ENCODE measurements at regions not wholly inside any gene's neighbourhood (a gene's known extent, or its start where the extent isn't known, plus 50 kb on each side); places are given as distances from the start of the nearest gene placed in this dataset.

DNA sequence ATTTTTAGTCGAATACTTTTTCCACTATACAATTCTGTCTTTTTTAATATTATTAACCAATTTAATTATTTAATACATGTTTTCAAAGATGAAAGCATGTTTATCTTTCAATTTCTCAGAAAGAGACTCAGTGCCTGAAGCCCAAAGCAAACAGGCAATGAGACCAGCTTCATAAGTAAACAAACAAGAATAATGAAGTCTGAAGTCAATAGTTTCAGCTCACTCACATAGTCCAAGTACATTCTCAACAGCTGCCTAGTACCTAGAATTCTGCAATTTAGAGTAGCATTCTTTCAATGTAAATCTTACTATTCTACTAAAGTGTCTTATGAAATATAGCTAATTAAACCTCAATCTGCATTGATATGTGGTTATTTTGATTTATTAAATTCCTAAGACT lies 626.5 kb upstream of the NRSN1 start:
- Histone ChIP-seq H3K9ac (ENCODE audit: low read length in 5 of 5) (no peak overlapping the region), H3K4me1 (ENCODE audit: control insufficient read depth in 5 of 5, insufficient read depth in 5 of 5, low read length in 5 of 5) (no peaks in the 10 kb centered on the region), H3K4me3 (ENCODE audit: low read depth in 1 of 5, low read length in 5 of 5) (no peak overlapping the region), H3K27me3 (ENCODE audit: control insufficient read depth in 5 of 5, insufficient read depth in 4 of 5, low read length in 5 of 5) (no peaks in the 10 kb centered on the region), H3K9me3 (ENCODE audit: control insufficient read depth in 5 of 5, low read length in 5 of 5) (peaks cover 0 to 8% (median 0%) of the 10 kb centered on the region in 5 donors), H3K27ac (ENCODE audit: low read depth, low read length) (no peak overlapping the region), H3K36me3 (ENCODE audit: control insufficient read depth in 5 of 5, insufficient read depth in 5 of 5, low read length in 5 of 5) (no peaks in the 10 kb centered on the region)

GRCh38 chr6:23503173-23503572 lies 622.8 kb upstream of the NRSN1 start:
- Histone ChIP-seq H3K36me3 (ENCODE audit: control insufficient read depth in 5 of 5, insufficient read depth in 5 of 5, low read length in 5 of 5) (no peaks in the 10 kb centered on the region), H3K27ac (ENCODE audit: low read depth, low read length) (no peak overlapping the region), H3K4me1 (ENCODE audit: control insufficient read depth in 5 of 5, insufficient read depth in 5 of 5, low read length in 5 of 5) (no peaks in the 10 kb centered on the region), H3K9ac (ENCODE audit: low read length in 5 of 5) (no peak overlapping the region), H3K9me3 (ENCODE audit: control insufficient read depth in 5 of 5, low read length in 5 of 5) (peaks cover 0 to 8% (median 0%) of the 10 kb centered on the region in 5 donors), H3K27me3 (ENCODE audit: control insufficient read depth in 5 of 5, insufficient read depth in 4 of 5, low read length in 5 of 5) (no peaks in the 10 kb centered on the region), H3K4me3 (ENCODE audit: low read depth in 1 of 5, low read length in 5 of 5) (no peak overlapping the region)

- H3K27ac ChIP-seq (ENCODE audit: low read depth, low read length): no peak overlapping the region
- H3K27me3 ChIP-seq (ENCODE audit: control insufficient read depth in 5 of 5, insufficient read depth in 4 of 5, low read length in 5 of 5): no peaks in the 10 kb centered on the region
- H3K9ac ChIP-seq (ENCODE audit: low read length in 5 of 5): no peak overlapping the region
- H3K4me3 ChIP-seq (ENCODE audit: low read depth in 1 of 5, low read length in 5 of 5): no peak overlapping the region
- H3K9me3 ChIP-seq (ENCODE audit: control insufficient read depth in 5 of 5, low read length in 5 of 5): peaks cover 0 to 8% (median 0%) of the 10 kb centered on the region in 5 donors
- H3K4me1 ChIP-seq (ENCODE audit: control insufficient read depth in 5 of 5, insufficient read depth in 5 of 5, low read length in 5 of 5): no peaks in the 10 kb centered on the region
- H3K36me3 ChIP-seq (ENCODE audit: control insufficient read depth in 5 of 5, insufficient read depth in 5 of 5, low read length in 5 of 5): no peaks in the 10 kb centered on the region
Observed at GRCh38 chr6:23505026-23505425, 621.0 kb upstream of the NRSN1 start.

DNA sequence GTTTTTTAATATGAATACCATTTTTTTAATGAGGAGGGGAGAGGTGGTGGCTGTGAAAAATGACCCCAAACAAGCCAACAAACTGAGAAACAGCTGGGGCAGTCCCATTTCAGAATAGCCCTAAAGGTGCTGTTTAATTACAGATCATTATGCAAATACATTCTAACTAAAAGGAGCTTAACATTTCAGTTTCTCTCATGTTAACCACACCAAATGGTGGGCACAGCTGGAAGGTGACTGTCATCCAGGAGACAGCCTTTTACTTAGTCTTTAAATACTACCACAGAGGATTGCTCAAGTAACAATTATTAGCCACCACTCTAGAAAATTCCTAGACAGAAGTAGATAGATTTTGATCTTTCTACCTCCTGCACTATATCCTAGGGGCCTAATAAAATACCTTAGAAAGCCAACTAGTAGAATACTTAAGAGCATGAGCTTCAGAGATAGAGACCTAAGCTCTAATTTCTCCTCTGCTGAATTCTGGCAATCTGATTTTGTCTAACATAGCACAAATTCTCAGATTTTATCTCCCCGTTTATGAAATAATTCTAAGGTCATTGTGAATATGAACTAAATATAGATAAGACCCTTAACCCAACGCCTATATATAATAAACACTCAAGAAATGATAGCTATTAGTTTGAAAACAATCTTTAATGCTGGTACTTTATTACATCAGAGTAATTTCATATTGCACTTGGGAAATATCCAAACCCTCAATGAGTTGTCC lies 615.1 kb upstream of the NRSN1 start:
- Histone ChIP-seq H3K36me3 (ENCODE audit: control insufficient read depth in 5 of 5, insufficient read depth in 5 of 5, low read length in 5 of 5) (no peaks in the 10 kb centered on the region), H3K9me3 (ENCODE audit: control insufficient read depth in 5 of 5, low read length in 5 of 5) (no peaks in the 10 kb centered on the region), H3K4me3 (ENCODE audit: low read depth in 1 of 5, low read length in 5 of 5) (no peak overlapping the region)

GRCh38 chr6:23511817-23512216 lies 614.2 kb upstream of the NRSN1 start:
- no peaks in the 10 kb centered on the region for H3K9me3 ChIP-seq (ENCODE audit: control insufficient read depth in 5 of 5, low read length in 5 of 5)
- no peaks in the 10 kb centered on the region for H3K4me1 ChIP-seq (ENCODE audit: control insufficient read depth in 5 of 5, insufficient read depth in 5 of 5, low read length in 5 of 5)
- no peak overlapping the region for H3K9ac ChIP-seq (ENCODE audit: low read length in 5 of 5)
- H3K27ac ChIP-seq (ENCODE audit: low read depth, low read length): no peak overlapping the region
- no peaks in the 10 kb centered on the region for H3K27me3 ChIP-seq (ENCODE audit: control insufficient read depth in 5 of 5, insufficient read depth in 4 of 5, low read length in 5 of 5)
- H3K4me3 ChIP-seq (ENCODE audit: low read depth in 1 of 5, low read length in 5 of 5): no peak overlapping the region
- H3K36me3 ChIP-seq (ENCODE audit: control insufficient read depth in 5 of 5, insufficient read depth in 5 of 5, low read length in 5 of 5): no peaks in the 10 kb centered on the region

More for the DNA sequence above, 615.1 kb upstream of the NRSN1 start:
- Histone ChIP-seq H3K9ac (ENCODE audit: low read length in 5 of 5) (no peak overlapping the region), H3K27ac (ENCODE audit: low read depth, low read length) (no peak overlapping the region), H3K4me1 (ENCODE audit: control insufficient read depth in 5 of 5, insufficient read depth in 5 of 5, low read length in 5 of 5) (no peaks in the 10 kb centered on the region), H3K27me3 (ENCODE audit: control insufficient read depth in 5 of 5, insufficient read depth in 4 of 5, low read length in 5 of 5) (no peaks in the 10 kb centered on the region)

GRCh38 chr6:23518294-23518693 lies 607.7 kb upstream of the NRSN1 start:
- H3K27ac ChIP-seq (ENCODE audit: low read depth, low read length): no peak overlapping the region
- no peak overlapping the region for H3K4me3 ChIP-seq (ENCODE audit: low read depth in 1 of 5, low read length in 5 of 5)
- H3K36me3 ChIP-seq (ENCODE audit: control insufficient read depth in 5 of 5, insufficient read depth in 5 of 5, low read length in 5 of 5): no peaks in the 10 kb centered on the region
- H3K4me1 ChIP-seq (ENCODE audit: control insufficient read depth in 5 of 5, insufficient read depth in 5 of 5, low read length in 5 of 5): no peaks in the 10 kb centered on the region
- H3K27me3 ChIP-seq (ENCODE audit: control insufficient read depth in 5 of 5, insufficient read depth in 4 of 5, low read length in 5 of 5): no peaks in the 10 kb centered on the region
- no peak overlapping the region for H3K9ac ChIP-seq (ENCODE audit: low read length in 5 of 5)
- no peaks in the 10 kb centered on the region for H3K9me3 ChIP-seq (ENCODE audit: control insufficient read depth in 5 of 5, low read length in 5 of 5)

DNA sequence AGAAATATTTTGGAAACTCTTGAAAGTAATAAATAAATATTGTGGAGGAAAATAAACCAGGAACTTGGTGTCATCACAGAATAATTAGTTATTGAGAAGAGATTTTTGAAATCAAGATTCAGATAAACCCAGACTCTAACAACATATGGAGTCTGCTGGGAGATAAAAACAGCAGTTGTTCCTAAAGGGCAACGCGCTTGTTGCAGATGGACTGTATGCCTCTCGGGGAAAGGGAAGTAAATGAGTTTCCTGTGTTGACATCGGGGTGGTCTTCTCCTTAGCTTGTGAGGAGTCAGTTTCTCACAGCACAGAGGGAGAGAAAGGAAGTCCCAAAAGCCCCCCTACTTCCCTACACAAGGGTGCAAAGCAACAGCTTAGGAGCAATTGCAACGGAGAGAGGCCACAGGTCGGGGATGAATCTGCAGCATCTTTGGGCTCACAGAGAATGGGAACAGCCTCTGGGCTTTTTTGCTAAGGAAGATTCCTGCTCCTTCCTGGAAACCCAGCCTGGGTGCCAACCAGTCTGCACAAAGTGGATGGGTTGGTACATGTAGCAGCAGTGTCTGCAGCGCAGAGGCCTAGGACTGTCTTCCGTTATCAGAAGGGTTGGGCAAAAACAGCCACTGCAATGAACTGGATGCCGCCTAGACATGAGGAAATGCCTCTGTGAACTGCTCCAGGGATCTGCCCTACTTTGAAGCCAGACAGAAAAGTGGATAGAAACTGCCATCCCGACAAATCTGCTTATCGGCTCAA lies 603.0 kb upstream of the NRSN1 start:
- no peaks in the 10 kb centered on the region for H3K27me3 ChIP-seq (ENCODE audit: control insufficient read depth in 5 of 5, insufficient read depth in 4 of 5, low read length in 5 of 5)
- H3K4me3 ChIP-seq (ENCODE audit: low read depth in 1 of 5, low read length in 5 of 5): no peak overlapping the region
- H3K9me3 ChIP-seq (ENCODE audit: control insufficient read depth in 5 of 5, low read length in 5 of 5): no peaks in the 10 kb centered on the region
- H3K9ac ChIP-seq (ENCODE audit: low read length in 5 of 5): no peak overlapping the region
- no peaks in the 10 kb centered on the region for H3K36me3 ChIP-seq (ENCODE audit: control insufficient read depth in 5 of 5, insufficient read depth in 5 of 5, low read length in 5 of 5)
- H3K27ac ChIP-seq (ENCODE audit: low read depth, low read length): no peak overlapping the region
- H3K4me1 ChIP-seq (ENCODE audit: control insufficient read depth in 5 of 5, insufficient read depth in 5 of 5, low read length in 5 of 5): peaks cover 0 to 4% (median 0%) of the 10 kb centered on the region in 5 donors

- no peak overlapping the region for H3K4me3 ChIP-seq (ENCODE audit: low read depth in 1 of 5, low read length in 5 of 5)
- peaks cover 0 to 4% (median 0%) of the 10 kb centered on the region in 5 donors for H3K4me1 ChIP-seq (ENCODE audit: control insufficient read depth in 5 of 5, insufficient read depth in 5 of 5, low read length in 5 of 5)
- no peak overlapping the region for H3K27ac ChIP-seq (ENCODE audit: low read depth, low read length)
- no peaks in the 10 kb centered on the region for H3K9me3 ChIP-seq (ENCODE audit: control insufficient read depth in 5 of 5, low read length in 5 of 5)
- no peak overlapping the region for H3K9ac ChIP-seq (ENCODE audit: low read length in 5 of 5)
- H3K36me3 ChIP-seq (ENCODE audit: control insufficient read depth in 5 of 5, insufficient read depth in 5 of 5, low read length in 5 of 5): no peaks in the 10 kb centered on the region
- no peaks in the 10 kb centered on the region for H3K27me3 ChIP-seq (ENCODE audit: control insufficient read depth in 5 of 5, insufficient read depth in 4 of 5, low read length in 5 of 5)
Observed at GRCh38 chr6:23523771-23524170, 602.2 kb upstream of the NRSN1 start.

DNA sequence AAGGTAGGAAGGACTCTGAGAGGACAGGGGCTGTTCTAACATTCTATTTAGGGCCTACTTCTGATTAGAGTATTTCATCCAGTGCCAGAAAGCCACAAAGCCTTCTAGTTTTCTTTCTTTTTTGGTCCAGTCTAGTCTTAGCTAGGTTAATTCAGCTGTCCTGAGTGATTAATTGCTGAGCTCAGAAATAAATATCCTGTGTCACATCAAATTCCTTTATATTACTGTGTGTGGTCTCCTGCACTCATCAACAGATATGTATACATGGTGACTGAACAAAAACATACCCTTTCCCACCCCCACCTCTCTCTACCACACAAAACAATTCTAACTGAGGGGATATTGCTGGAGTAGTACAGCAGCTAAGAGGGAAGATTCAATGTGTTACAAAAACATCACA lies 601.5 kb upstream of the NRSN1 start:
- no peak overlapping the region for H3K9ac ChIP-seq (ENCODE audit: low read length in 5 of 5)
- H3K27me3 ChIP-seq (ENCODE audit: control insufficient read depth in 5 of 5, insufficient read depth in 4 of 5, low read length in 5 of 5): no peaks in the 10 kb centered on the region
- no peaks in the 10 kb centered on the region for H3K9me3 ChIP-seq (ENCODE audit: control insufficient read depth in 5 of 5, low read length in 5 of 5)
- no peaks in the 10 kb centered on the region for H3K36me3 ChIP-seq (ENCODE audit: control insufficient read depth in 5 of 5, insufficient read depth in 5 of 5, low read length in 5 of 5)
- H3K4me1 ChIP-seq (ENCODE audit: control insufficient read depth in 5 of 5, insufficient read depth in 5 of 5, low read length in 5 of 5): peaks cover 0 to 4% (median 0%) of the 10 kb centered on the region in 5 donors
- no peak overlapping the region for H3K27ac ChIP-seq (ENCODE audit: low read depth, low read length)
- no peak overlapping the region for H3K4me3 ChIP-seq (ENCODE audit: low read depth in 1 of 5, low read length in 5 of 5)

GRCh38 chr6:23526526-23526925 lies 599.5 kb upstream of the NRSN1 start:
- H3K27me3 ChIP-seq (ENCODE audit: control insufficient read depth in 5 of 5, insufficient read depth in 4 of 5, low read length in 5 of 5): no peaks in the 10 kb centered on the region

More at GRCh38 chr6:23526526-23526925, 599.5 kb upstream of the NRSN1 start:
- Histone ChIP-seq H3K9me3 (ENCODE audit: control insufficient read depth in 5 of 5, low read length in 5 of 5) (no peaks in the 10 kb centered on the region), H3K4me3 (ENCODE audit: low read depth in 1 of 5, low read length in 5 of 5) (no peak overlapping the region), H3K36me3 (ENCODE audit: control insufficient read depth in 5 of 5, insufficient read depth in 5 of 5, low read length in 5 of 5) (no peaks in the 10 kb centered on the region), H3K4me1 (ENCODE audit: control insufficient read depth in 5 of 5, insufficient read depth in 5 of 5, low read length in 5 of 5) (peaks cover 0 to 4% (median 0%) of the 10 kb centered on the region in 5 donors), H3K27ac (ENCODE audit: low read depth, low read length) (no peak overlapping the region), H3K9ac (ENCODE audit: low read length in 5 of 5) (no peak overlapping the region)

Measured in subcutaneous abdominal adipose tissue (tissue), 5 donors.